Aorta (tissue), 5 donors: ENCODE measurements at regions not wholly inside any gene's neighbourhood (a gene's known extent, or its start where the extent isn't known, plus 50 kb on each side); places are given as distances from the start of the nearest gene placed in this dataset.

ENCODE experiments used
- ATAC-seq: fragments of 200-7000 bp; cut with Tn5 transposase; one replicate; pipeline ENCODE4 v1.9.1; 2022; ENCODE audit warnings: moderate library complexity; ENCODE audit not compliant: low FRiP score
- DNase-seq, 2 donors: peaks; one replicate each; pipeline ENCODE4 v3.0.0-alpha.2; 2020
- H3K27ac ChIP-seq, 2 donors: one replicate each; pipeline ENCODE4 v1.5.1; 2013; ENCODE audit warnings: low read length in 2 of 2, mild to moderate bottlenecking in 2 of 2, moderate library complexity in 2 of 2, control low read depth in 1 of 2, inconsistent platforms in 1 of 2, low read depth in 1 of 2
- H3K27me3 ChIP-seq, 2 donors: one replicate each; pipeline ENCODE4 v1.6.1; 2013; ENCODE audit warnings: control low read depth in 1 of 2, low read length in 1 of 2, mild to moderate bottlenecking in 1 of 2, moderate library complexity in 1 of 2; ENCODE audit not compliant: insufficient read depth in 2 of 2, control insufficient read depth in 1 of 2
- H3K36me3 ChIP-seq, 2 donors: one replicate each; pipeline ENCODE4 v1.6.1; 2013; ENCODE audit warnings: control low read depth in 1 of 2, low read length in 1 of 2, mild to moderate bottlenecking in 1 of 2; ENCODE audit not compliant: insufficient read depth in 2 of 2, control insufficient read depth in 1 of 2
- H3K4me1 ChIP-seq, 2 donors: one replicate each; pipeline ENCODE4 v1.6.1; 2013; ENCODE audit warnings: low read length in 2 of 2, control low read depth in 1 of 2, mild to moderate bottlenecking in 1 of 2, moderate library complexity in 1 of 2; ENCODE audit not compliant: insufficient read depth in 2 of 2, control insufficient read depth in 1 of 2
- H3K4me3 ChIP-seq, 2 donors: one replicate each; pipeline ENCODE4 v1.5.1; 2013; ENCODE audit warnings: low read length in 2 of 2, control low read depth in 1 of 2, mild to moderate bottlenecking in 1 of 2
- H3K9me3 ChIP-seq: one replicate; pipeline ENCODE4 v1.6.1; 2013; ENCODE audit warnings: mild to moderate bottlenecking, low read length; ENCODE audit not compliant: control insufficient read depth
- WGBS, 2 donors: extraction: QIAGEN DNeasy Blood & Tissue Kit; methylation state at CpG; one replicate each; pipeline ENCODE4 v1.1.7; 2013; 5-methylcytosine and 5-hydroxymethylcytosine counted together
- intact Hi-C, 2 donors: fragments of 100-400 bp; cut with DNase I; formaldehyde crosslinking; loops; one replicate each; pipeline versions ENCODE4 v1.14.2 to v1.15.0; 2022
- donor health status: healthy with polysubstance abuse.
- donor health status: Bipolar disorder and iron deficiency.
- donor health status: DM: no; HTN: no; CAD: no.
- donor health status: DM: no; HTN: no; CAD: no.
- donor health status: DM: yes; HTN: yes; CAD: no.

DNA sequence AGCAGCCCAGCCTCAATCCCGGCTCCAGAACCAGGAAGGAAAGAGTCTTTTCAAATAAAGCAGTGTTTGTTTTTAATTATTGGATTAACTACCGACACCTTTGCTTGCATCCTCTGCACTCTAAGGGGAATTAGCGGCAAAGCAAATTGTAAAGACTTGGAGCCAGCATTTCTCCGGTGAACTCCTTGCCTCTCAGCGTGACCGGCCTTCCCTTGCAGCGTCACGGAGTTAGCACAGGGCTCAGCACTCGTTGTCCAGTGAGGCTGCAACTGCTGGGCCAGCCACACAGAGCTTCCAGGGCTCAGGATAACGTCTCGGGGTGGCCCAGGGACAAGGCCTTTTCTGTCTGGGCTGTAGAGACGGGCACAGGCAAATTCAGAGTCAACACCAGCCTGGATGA, 180.6 kb downstream of the OLFM1 start:
- Histone ChIP-seq H3K36me3 (no peaks in the 10 kb centered on the region), H3K27ac (no peak overlapping the region), H3K4me3 (no peak overlapping the region), H3K27me3 (no peaks in the 10 kb centered on the region), H3K4me1 (no peaks in the 10 kb centered on the region), H3K9me3 (no peaks in the 10 kb centered on the region)
- ATAC-seq (no peak), DNase-seq (no peak)
- WGBS, 2 donors: 57 to 68% methylated on average over 12 of the region's 12 CpGs
- intact Hi-C loops: no loop called here

DNA sequence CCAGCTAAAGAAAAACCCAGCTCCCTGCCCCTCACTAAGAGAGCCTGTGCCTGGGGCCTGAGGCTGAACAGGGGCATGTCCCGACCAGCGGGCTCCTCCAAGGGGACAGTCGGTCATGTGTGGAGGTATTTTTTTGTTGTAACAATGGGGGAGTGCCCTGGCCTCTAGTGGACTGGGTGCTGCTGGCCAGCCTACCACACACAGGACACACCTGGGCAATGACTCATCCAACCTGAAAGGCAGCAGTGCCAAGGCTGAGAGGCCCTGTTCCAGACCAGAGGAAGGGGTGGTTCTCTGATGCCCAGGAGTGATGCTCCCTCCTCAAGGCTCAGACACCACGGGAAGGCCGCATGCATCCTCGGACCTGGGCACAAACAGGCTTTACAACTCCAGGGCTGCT, 181.5 kb downstream of the OLFM1 start:
- DNase-seq: no peak
- WGBS, 2 donors: 90 to 94% methylated on average over 6 of the region's 6 CpGs
- no peak for ATAC-seq
- Histone ChIP-seq H3K27me3 (no peaks in the 10 kb centered on the region), H3K4me1 (no peaks in the 10 kb centered on the region), H3K27ac (no peak overlapping the region), H3K36me3 (no peaks in the 10 kb centered on the region), H3K4me3 (no peak overlapping the region), H3K9me3 (no peaks in the 10 kb centered on the region)
- intact Hi-C loops: no loop called here

DNA sequence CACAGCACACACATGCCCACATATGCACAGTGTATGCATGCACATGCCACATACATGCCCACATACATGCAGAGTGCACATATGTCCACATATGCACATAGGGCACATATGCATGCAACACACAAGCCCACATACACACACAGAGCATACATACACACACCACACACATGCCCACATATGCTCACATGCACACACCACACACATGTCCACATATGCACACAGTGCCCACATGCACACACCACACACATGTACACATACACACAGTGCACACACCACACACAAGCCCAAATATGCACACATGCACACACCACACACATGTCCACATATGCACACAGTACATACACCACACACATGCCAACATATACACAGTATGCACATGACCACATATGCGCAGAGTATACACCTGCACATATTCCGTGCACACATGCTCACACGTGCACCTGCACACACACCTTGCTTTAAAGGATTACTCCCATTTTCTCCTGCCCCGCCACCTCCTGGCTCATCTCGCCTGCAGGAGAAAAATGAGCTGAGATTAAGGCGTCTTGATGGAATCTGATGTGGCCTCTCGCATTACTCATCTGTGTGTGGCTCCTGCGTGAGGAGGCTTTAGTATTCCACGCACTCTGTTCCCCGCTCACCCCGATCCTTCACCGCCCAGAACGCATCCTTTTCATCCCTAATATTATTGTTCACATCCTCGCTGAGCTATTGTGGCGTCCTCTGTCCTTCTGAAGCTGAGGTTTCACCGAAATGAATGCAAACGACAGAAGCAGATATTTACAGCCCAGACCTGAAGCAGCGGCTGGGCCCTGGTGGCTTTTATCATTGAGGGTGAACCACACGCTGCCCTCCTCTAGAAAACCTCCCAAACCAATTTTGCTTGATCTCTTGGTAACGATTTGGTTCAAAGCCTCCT, 182.7 kb downstream of the OLFM1 start:
- H3K4me1 ChIP-seq: no peaks in the 10 kb centered on the region
- no peak overlapping the region for H3K27ac ChIP-seq
- no peaks in the 10 kb centered on the region for H3K36me3 ChIP-seq
- WGBS, 2 donors: 77 to 82% methylated on average over 20 of the region's 20 CpGs
- no peak for DNase-seq
- no peaks in the 10 kb centered on the region for H3K27me3 ChIP-seq
- H3K9me3 ChIP-seq: no peaks in the 10 kb centered on the region
- H3K4me3 ChIP-seq: no peak overlapping the region
- intact Hi-C loops: no loop called here
- ATAC-seq: no peak

DNA sequence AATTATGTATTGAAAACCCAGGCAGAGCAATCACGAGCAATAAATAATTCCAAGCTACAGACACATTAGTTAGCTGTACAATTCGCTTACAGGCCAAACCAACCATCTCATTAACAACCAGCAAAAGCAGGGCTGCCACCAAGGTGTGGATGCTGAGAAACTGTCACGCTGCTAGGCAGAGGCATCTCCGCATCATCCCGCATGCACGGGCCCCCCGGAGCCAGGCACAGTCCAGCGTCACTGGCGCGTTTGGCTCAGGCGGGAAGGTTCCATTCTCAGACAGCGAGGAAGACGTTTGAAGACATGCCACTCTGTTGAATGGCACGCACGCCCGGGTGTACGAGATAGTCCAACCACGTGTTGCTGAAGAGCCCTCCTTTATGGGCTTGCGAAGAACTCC, 184.0 kb downstream of the OLFM1 start:
- H3K27ac ChIP-seq: no peak overlapping the region
- no peaks in the 10 kb centered on the region for H3K36me3 ChIP-seq
- no peak for DNase-seq
- ATAC-seq: no peak
- 78 to 82% methylated on average over 19 of the region's 19 CpGs for WGBS, 2 donors
- intact Hi-C loops: no loop called here
- no peaks in the 10 kb centered on the region for H3K27me3 ChIP-seq
- no peaks in the 10 kb centered on the region for H3K9me3 ChIP-seq
- H3K4me3 ChIP-seq: no peak overlapping the region
- no peaks in the 10 kb centered on the region for H3K4me1 ChIP-seq

DNA sequence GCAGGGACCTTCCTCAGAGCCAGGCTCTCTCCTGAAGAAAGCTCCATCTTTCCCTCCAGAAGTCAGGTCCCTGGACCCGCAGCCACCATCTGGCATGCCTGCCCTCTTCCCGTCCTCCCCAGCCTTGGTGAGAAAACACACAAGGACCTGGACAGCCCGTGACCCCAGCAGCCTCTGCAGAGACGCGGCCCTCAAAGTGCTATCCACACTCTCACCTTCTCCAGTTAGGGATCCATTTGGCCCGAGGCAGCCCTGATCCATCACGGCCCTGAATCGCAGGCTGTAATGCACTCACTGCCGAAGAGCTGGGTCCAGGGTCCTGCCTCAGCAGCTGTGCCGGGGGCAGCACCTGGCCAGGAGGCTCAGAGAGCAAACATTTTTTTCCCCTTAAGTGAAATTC, 185.1 kb downstream of the OLFM1 start:
- DNase-seq (no peak), ATAC-seq (no peak)
- Histone ChIP-seq H3K4me1 (no peaks in the 10 kb centered on the region), H3K9me3 (no peaks in the 10 kb centered on the region), H3K4me3 (no peak overlapping the region), H3K36me3 (no peaks in the 10 kb centered on the region), H3K27me3 (no peaks in the 10 kb centered on the region), H3K27ac (no peak overlapping the region)
- 25 to 41% methylated on average over 10 of the region's 10 CpGs for WGBS, 2 donors
- intact Hi-C loops: no loop called here

DNA sequence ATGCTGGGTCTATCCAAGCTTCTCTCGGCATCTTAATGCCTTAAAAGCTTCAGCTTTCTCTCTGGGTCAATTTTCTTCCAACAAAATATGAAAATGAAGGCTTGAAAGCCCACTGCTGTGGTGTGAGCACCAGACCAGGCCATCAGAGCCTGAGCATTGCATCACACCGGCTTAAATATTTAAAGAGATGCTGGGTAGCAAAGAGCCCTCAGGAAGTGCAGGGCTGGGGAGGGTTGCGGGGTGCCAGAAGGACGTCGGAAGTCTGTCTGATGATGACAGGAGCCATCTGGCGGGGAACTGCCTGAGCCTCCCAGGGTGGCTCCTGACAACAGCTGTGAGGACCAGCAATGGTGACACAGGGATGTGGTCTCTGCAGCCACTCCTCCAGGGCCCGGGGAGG, 185.5 kb downstream of the OLFM1 start:
- Histone ChIP-seq H3K4me1 (no peaks in the 10 kb centered on the region), H3K27me3 (no peaks in the 10 kb centered on the region), H3K36me3 (no peaks in the 10 kb centered on the region), H3K27ac (no peak overlapping the region), H3K4me3 (no peak overlapping the region), H3K9me3 (no peaks in the 10 kb centered on the region)
- ATAC-seq (no peak), DNase-seq (no peak)
- WGBS, 2 donors: 53 to 55% methylated on average over 7 of the region's 7 CpGs
- intact Hi-C loops: no loop called here

DNA sequence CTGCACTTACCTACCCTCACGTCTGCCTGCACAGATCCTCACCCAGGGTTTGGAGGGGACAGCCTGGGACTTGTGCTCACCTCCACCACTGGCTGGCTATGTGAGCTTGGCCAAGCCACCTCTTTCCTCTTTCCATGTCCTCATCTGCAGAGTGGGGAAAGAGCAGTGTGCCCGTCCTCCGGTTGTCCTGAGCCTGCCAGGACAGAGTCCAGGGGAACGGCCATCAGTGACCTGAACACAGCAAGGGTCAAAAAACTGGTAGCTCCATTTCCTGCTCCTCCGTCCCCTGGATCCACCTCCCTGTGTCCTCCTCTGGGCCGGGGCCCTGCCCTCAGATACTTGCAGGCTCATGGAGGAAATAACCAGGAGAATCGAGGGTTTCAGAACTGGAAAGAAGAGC, 187.7 kb downstream of the OLFM1 start:
- Histone ChIP-seq H3K9me3 (no peaks in the 10 kb centered on the region), H3K4me3 (no peak overlapping the region), H3K27me3 (no peaks in the 10 kb centered on the region), H3K4me1 (no peaks in the 10 kb centered on the region), H3K36me3 (no peaks in the 10 kb centered on the region), H3K27ac (no peak overlapping the region)
- DNase-seq: no peak
- intact Hi-C loops: no loop called here
- 58 to 65% methylated on average over 7 of the region's 7 CpGs for WGBS, 2 donors
- ATAC-seq: no peak

DNA sequence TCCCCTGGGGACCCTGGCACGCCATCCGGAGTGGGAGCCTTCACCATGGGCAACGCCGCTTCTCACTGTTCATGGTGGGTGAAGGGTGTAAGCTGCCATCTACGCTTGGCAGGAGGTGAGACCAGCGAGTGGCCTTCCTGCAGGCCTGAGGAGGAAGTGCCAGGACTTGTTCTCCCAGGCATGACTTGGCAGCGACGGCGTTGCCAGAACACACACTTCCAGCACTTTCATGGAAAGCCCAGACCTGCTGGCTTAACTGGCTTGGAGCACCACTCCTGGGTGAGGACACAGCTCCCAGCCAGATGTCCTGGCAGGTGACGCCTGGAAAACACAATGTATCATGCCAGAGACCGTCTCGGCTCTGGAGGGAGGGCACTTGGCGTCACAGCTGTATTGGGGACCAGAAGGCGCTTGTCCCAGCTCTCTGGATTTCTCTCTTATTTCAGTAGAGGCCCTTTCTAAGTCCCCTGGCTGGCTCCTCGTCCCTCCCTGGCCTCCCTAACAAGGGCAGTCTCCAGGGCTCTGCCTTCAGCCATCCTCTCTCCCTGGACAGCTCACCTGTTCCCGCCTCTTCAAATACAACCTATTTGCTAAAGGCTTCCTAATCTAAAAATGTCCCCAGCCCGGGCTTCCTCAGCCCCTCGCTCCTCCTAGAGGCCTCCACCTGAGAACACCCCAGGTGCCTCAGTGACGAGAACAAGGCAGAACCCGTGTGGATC, 188.3 kb downstream of the OLFM1 start:
- intact Hi-C loops: no loop called here
- 49 to 66% methylated on average over 20 of the region's 20 CpGs for WGBS, 2 donors
- Histone ChIP-seq H3K27ac (no peak overlapping the region), H3K27me3 (no peaks in the 10 kb centered on the region), H3K4me1 (no peaks in the 10 kb centered on the region), H3K9me3 (no peaks in the 10 kb centered on the region), H3K4me3 (no peak overlapping the region), H3K36me3 (no peaks in the 10 kb centered on the region)
- DNase-seq (no peak), ATAC-seq (no peak)
